ENCODE measurements at regions not wholly inside any gene's neighbourhood (a gene's known extent, or its start where the extent isn't known, plus 50 kb on each side); places are given as distances from the start of the nearest gene placed in this dataset.

DNA sequence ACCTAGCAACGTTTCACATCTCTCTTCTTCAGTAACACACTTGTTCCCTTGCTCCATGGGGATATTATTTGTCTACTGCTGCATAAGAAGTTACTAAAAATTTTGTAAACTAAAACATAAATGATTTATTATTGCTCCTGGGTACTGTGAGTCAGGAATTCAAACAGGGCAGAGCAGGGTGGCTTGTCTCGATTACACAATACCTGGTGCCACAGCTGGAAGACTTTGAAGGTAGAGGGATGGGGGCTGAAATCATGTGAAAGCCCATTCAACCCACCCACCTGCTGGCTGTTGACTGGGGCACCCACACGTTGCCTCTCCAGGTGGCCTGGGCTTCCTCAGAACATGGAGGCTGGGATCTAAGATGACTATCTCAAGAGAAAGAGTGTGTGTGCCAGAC is 213.2 kb downstream of the ESM1 start:
- TF ChIP-seq POLR2A (IDR thresholded peaks at IDR 0.05) (no peak), EP300 (IDR thresholded peaks at IDR 0.05) (no peak), POLR2AphosphoS5 (IDR thresholded peaks at IDR 0.05) (no peak)
- TF ChIP-seq, protein P1, sequence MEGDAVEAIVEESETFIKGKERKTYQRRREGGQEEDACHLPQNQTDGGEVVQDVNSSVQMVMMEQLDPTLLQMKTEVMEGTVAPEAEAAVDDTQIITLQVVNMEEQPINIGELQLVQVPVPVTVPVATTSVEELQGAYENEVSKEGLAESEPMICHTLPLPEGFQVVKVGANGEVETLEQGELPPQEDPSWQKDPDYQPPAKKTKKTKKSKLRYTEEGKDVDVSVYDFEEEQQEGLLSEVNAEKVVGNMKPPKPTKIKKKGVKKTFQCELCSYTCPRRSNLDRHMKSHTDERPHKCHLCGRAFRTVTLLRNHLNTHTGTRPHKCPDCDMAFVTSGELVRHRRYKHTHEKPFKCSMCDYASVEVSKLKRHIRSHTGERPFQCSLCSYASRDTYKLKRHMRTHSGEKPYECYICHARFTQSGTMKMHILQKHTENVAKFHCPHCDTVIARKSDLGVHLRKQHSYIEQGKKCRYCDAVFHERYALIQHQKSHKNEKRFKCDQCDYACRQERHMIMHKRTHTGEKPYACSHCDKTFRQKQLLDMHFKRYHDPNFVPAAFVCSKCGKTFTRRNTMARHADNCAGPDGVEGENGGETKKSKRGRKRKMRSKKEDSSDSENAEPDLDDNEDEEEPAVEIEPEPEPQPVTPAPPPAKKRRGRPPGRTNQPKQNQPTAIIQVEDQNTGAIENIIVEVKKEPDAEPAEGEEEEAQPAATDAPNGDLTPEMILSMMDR (IDR thresholded peaks at IDR 0.05), result no peak
